GF-D8 (cell line): ENCODE measurements at regions not wholly inside any gene's neighbourhood (a gene's known extent, or its start where the extent isn't known, plus 50 kb on each side); places are given as distances from the start of the nearest gene placed in this dataset.
"Not testable (repeated sequence)": the region's sequence is repeated elsewhere in the genome, so short reads cannot be mapped to it uniquely, and the experiment has no call there.

Source experiments
- DNase-seq: peaks from one replicate; lab custom pipeline; 2025; lab: John Stamatoyannopoulos, UW

DNA sequence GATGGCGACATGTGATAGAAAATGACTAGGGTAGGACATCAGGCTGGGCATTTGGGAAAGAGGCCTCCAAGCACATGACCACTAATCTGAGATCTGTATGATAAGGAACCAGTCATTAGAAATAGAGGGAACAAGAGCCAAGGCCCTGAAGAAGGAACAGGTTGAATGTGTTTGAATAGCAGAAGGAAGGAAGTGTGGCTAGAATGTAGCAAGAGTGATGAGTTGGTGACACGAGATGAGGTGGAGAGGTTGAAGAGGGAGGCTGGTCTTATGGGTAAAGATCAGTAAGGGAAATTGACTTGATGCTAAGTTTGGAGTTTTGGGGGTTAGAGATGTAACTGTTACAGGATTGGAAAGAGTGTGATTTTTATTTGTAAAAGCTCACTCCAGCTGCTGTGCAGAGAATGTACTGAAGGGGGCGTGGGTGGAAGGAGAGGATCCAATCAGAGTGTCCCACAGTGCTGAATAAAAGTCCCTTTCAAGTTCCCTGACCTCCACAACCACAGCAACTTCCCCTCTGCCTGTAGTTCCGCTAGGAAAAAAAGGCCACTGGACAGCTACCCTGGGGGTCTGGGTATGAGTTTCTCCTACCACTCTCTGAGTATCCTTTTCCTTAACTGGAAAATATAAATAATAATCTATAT is 295.0 kb downstream of the OMA1 start:
- DNase-seq = peak; percentile 70

DNA sequence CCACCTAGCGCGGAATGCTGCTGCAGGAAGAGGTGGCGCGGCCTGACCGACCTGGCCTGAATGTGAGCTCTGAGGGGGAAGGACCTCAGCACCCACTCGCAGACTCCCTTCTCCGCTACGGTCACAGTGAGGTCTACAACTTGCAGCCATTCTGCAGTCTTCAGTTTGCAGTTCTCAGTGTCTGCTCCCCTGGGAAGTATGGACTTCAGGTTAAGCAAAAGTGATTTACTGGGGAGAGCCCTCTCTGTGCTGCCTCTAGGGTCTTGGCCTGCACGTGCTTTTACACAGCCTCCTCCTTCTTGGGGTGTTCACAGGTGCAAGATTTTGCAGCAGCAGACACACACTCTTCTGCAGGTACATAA is 296.0 kb downstream of the OMA1 start:
- DNase-seq = no peak

DNA sequence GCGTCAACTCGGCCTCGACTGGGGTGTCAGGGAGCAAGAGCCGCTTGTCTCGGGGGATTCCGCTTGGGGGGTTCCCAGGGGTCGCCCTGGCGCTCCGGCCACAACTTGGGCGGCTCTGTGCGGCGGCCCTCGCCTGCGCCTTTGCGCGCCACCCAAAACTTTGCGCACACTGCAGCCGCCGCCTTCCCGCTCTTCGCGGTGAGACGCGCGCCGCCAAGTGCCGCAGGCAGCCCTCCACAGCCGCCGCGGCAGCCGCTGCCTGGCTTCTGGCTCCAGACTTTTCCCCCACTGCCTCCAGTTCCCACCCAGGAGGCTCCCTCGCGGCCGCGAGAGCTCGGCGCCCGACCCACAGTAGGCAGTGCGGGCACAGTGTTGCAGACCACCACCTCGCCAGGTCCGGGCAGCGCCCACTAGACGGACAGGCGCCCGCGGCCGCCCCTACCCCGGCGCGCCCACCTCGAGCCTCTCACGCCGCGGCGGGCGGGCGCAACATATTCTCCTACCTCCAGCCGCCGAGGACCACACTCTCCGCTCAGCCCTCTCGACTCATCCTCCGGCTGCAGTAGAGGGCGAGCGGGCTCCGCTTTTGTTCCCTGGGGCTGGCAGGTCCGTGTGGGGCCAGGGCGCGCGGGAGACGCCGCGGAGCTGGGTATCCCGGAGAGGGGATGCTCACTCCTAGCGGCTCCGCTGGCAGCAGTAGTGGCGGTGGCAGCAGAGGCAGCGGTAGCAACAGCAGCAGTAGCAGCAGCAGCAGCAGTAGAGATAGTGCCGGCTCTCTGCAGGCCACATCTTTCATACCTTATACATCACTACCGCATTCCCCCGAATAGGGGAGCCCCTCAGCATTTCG is 296.6 kb downstream of the OMA1 start:
- no peak for DNase-seq

DNA sequence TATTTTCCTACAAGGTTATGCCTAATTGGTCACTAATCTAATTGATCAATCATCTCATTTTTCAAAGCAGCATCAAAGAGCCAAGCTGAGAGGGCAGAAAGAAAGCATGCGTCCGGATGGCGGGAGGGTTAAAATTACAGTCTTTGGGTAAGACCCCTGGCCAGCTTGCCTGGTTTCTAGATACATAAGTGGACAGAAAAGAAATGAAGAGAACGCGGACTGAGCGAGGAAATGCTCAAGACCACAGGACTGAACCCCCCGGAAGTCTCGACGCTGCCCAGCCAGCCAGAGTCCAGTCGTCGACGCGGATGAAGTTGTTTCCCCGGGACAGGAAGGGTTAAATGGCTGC is 297.2 kb downstream of the OMA1 start:
- no peak for DNase-seq

DNA sequence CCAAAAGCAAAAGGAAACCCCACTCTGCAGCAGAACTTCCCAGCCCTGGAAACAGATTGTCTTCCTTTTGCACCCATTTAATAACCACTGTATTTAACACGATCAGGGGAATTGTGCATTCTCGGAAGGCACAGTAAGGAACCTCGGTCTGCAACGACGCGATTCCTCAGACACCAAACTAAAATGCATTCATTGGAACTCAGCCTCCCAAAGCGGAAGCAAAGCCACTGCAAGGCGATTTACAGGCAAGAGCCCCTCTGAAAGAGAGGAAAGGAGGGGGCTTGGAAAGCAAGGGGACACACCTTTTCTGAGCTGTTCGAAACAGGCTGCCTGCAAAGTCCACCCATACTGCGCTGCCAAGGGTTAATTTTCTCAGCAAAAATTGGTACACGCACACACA is 297.7 kb downstream of the OMA1 start:
- no peak for DNase-seq

DNA sequence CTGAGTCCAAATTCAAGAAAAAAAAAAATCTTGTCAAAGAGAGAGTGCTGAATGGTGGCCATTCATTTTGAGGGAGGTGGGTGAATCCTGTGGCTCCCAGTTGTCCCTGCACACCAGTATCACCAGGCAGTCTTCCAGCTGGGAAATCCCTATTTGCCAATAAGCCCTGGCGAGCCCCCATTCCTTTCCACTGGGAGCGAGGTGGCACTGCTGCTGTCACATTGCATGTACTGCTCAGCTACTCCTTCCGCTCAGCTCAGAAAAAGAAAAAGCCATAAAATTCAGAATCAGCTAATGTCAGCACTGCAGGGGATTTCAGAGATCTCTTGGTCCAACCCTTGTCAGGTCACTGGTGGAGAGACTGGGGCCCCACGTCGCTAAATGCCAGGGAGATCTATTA is 298.5 kb downstream of the OMA1 start:
- DNase-seq = no peak

DNA sequence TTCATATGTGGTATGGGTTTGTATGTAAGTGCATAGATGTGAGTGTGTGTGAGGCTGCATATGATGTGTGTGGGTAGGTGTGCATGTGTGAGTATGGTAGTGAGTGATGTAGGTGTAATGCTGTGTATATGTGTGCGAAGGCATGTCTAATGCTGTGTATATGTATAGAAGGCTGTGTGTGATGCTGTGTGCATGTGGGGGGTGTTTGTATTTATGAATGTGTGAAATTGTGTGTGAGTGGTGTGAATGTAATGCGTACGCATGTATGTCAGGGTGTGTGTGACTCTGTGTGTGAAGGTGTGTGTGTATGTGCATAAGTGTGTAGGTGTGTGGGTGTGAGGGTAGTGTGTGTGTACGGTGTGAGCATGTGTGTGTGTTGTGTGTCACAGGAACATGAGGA is 300.0 kb downstream of the OMA1 start:
- no peak for DNase-seq

DNA sequence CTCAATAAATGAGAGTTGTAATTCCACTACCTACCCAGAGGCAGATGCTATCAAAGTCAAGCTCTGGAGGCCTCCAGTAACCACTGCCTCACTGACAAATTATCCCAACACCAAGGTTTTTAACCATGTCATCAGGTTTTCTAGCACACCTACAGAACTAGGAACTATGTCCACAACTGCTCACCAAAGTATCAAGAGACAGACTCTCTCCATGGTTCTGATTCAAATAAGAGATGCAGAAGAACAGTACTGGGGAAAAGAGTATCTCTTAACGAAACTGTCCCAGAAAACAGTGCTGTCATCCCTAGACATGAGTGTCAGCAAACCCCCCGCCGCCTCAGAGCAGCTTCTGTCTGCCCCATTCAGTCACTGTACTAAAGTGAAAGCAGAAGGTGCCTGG is 301.7 kb downstream of the OMA1 start:
- no peak for DNase-seq

DNA sequence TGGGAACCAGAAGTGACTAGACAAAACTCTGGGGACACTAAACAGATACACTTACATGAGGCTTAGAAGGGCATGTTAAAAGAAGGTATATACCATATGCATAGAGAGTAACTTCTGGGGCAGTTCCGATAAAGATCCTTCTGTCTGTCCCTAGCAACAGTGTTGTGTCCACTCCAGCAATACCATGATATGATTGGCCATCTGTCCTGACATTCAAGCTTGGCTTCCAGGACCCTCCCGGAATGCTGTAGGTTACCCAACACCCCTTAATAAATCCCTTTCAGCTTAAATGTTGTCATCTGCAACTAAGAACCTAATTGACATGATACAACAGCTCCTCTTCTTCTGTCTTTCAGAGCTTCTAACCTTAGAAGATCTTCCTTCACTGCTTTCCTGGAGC is 307.7 kb downstream of the OMA1 start:
- no peak for DNase-seq

DNA sequence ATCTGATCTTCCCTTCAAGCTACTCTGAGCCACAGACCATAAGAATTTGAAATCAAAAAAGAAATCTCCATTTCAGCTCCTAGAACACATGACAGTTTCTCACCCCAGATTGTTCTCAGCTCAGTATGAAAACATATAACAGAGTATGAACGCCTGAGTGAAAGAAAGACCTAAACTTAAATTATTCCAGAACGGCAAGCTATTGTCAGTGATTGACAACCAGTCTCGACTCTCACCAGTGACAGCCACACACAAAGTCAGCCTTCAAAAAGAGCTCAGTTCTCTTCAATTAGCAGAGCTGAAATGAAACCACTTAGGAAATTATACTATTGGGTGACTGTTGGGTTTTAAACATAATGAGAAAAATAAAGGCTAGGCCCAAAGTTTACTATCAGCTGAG is 312.8 kb downstream of the OMA1 start:
- no peak for DNase-seq

DNA sequence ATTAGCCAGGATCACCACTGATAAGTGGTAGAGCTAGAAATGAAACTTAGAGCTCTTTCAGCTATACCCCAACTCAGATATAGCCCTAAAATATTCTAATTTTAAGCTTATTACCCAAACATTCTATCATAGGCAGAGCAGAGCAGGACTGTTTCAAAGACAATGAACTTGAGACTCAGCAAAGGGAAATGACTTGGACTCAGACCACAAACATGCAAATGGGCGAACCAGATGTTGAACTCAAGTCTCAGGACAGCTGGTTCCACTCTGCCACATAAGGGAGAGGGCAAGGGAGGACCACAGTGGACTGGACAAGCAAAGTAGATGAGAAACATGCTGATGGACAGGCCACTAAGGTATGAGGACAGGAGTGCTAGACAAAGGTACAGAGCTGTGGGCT is 315.3 kb downstream of the OMA1 start:
- DNase-seq = no peak

DNA sequence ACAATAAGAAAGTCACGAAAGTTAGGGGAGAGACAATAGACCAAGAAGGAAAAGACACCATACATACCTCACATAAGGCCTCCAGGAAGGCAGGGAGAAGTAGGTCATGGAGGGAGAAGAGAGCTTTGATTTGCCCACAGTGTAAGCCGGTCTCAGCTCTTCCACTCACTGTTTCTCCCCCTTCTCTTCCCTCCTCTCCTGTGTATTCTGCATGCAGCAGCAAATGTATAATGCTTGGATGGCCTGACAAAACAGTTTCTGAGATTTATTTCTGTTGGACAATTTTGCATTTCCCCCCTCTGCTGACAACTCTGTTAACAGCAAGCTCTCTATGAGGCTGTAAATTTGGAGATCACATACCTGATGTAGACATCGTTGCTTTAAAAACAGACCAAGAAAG is 318.9 kb downstream of the OMA1 start:
- no peak for DNase-seq

DNA sequence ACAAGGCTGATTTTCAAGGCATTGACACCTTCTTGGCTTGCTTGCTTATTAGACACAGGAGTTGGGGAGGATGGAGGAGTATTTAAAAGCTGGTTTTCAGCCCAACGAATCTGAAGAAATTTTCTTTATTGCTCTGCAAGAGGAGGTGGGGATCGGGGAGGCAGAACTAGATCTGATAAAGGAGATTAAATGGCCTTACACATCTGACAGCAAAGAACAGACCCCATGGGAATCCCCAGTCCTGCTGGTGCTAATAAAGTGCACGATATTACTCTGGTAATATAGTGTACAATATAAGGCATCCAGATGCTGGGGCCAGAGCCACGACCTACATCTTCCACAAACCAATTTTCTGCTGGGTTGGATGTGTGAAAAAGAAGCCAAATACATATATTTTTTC is 323.0 kb downstream of the OMA1 start:
- no peak for DNase-seq

DNA sequence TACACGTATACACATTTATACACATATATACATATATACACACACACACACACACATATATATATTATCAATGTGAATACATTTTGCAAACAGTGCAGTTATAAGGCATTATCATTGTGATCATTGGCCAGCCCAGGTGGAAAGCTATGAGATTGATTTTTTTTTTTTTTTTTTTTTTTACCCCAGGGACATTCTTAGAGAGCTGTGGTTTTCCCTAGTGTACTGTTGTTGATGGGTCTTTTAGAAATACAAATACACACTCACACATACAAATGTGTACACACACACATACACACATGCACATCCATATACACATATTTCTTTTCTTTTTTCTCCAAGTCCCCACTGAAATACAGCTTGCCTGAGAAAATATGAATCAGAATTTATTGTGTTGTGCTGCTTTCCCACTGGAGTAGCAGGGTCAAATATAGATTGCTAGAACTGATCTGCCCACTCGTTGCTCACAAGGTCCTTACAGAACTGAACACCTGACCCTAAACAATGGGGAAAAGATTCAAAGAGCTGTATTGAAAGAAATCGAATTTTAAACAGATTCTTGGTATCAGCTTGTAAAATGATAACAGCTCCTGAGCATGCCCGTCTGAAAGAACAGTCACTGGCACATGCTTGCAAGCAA is 325.6 kb downstream of the OMA1 start:
- DNase-seq = no peak

DNA sequence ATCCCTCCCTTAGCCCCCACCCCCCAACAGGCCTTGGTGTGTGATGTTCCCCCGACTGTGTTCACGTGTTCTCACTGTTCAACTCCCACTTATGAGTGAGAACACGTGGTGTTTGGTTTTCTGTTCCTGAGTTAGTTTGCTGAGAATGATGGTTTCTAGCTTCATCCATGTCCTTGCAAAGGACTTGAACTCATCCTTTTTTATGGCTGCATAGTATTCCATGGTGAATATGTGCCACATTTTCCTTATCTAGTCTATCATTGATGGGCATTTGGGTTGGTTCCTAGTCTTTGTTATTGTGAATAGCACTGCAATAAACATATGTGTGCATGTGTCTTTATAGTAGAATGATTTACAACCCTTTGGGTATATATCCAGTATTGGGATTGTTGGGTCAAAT is 330.4 kb downstream of the OMA1 start:
- not testable (repeated sequence) for DNase-seq

DNA sequence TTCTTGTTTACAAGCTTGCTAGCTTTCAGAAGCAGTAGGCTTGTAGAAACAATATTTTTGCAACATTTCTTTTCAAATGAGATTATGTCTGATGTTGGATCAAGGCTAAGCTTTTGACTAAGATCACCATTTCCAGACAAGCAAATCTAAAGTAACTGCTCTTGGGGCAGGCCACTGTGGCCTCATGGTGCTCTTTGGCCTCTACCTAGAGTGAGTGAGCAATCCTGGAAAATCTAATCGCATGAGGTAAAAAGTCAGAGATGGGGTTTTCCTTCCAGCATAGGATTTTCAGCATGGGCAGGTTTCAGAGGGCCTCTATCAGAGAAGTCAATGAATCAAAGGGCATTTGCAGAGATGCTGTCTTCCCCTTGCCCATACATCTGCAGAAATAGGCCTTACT is 331.9 kb downstream of the OMA1 start:
- no peak for DNase-seq

DNA sequence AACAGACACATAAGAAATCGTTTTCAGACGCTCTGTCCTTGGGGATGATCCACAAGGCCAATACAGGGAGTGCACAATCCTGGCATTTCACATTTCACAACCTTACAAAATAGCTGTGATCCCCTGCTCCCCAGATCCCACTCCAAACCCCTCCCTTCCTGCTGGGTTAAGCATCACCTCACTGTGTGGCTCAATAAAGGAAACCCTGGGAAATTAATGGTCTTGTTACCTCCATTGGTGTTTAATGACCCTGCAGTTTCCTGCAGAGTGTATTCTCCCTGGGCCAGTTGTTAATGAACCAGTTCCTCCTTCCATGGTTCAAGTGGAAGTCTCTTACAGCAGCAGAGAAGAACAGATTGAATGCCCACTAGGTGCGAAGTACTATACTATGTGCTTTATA is 334.7 kb downstream of the OMA1 start:
- DNase-seq = no peak

DNA sequence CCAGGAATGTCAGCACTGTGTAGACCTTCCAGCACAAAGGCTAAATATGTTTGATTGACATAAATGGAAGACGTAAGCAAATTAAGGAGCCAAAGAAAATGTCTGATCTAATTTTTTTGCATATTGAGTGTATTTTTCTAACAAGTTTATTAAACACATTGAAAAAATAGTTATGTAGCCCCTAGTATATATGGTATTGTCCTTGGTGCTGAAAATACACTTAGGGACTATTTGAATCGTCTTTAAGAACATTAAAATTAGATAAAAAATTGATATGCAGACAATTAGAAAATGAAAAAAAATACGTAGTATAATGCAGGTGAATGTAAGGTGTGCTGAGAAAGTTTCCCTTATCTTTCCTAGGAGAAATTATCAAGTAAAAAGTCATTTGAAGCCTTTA is 337.0 kb downstream of the OMA1 start:
- no peak for DNase-seq

DNA sequence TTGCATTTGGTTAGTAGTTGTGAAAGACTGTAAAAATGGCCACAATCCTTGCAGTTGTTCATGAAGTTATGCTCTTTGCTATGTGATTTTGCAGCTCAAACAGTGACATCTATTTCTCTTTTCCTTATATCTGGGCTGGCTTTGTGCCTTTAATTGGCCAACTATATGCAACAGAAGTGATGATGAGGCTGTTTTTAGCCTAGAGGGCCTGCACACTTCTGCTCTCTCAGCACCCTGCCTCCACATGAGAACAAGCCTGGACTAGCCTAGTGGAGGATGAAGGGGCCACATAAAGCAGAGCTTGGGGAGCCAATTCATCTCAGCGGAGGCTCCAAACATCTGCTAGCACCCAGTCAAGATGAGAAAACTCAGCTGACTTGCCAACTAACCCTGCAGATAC is 339.8 kb downstream of the OMA1 start:
- DNase-seq = no peak

DNA sequence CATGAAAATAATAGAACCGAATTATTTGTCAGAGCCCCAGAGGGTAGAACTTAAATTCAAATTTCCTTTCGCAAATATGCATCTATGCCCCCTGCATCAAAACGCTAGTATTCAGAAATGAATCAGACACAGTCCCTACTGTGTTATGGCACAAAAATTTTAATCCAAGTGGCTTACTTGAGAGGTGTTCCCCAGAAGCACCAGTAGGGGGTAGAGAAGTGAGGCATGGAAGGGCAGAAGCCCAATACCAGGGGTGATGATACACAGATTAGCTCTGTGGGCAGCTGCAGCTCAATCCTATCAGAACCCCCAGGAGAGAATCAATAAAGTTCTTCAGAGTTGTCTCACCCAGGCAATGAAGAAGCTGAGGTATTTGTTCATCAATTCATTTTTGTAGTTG is 342.2 kb downstream of the OMA1 start:
- no peak for DNase-seq

DNA sequence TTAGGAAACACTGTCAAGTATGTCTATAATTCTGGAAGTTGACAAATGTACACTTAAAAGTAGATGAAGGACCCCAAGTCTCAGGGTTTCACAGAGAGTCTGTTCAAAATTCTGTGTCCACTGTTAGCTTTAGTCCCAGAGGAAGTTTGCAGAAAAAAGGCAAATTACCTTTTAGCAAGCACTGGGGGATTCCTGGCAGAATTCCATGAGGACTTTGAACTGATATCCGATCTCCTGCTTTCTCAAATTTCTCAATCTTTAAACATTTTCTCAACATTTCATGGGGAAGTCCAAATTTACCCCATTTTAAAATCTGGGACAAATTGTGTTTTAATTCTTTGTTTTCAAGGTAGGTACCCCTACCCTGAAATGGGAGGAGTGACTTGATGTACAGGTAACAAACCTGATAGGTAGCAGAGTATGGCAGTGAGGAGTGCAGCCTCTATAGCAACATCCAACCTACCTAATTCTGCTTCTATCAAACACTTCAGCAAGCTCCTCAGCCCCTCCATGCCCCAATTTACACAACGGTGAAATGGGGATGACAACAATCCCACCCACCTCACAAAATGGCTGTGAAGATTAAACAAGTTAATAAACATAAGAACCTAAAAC is 344.9 kb downstream of the OMA1 start:
- DNase-seq = no peak

DNA sequence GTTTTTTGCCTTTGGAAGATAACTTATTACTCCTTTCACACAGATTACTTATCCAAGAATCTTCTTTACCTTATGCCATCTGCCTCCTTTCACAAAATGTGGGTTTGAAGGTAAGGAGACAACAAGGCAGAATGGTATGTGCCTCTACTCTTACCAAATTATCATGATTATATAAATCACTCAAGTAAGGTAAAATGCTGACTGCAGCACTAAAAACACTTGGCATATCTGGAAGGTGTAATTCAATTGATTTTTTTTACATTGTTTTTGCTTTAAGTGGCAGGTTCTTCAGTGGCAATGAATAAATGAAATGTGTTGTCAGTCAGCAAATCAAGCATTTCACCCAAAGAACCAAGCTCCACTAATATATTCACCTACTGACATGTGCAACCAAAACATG is 346.1 kb downstream of the OMA1 start:
- no peak for DNase-seq

DNA sequence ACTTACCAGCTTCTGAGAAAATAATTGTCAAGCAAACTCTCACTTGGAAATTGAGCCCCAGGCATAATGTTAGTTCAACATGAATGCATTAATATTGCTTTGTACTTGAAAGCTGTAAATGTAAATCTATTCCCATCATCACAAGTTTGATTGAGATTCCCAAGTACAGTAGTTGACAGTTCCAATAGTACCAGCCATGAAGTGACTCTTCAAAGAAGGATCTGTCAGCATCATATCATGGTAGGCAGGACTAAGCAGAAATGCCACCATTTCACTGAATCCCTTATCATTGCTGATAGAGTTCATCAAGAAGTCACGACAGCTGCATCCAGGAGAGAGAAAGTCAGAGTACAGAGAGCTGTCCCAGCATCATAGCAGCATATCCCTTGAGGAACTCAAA is 348.7 kb downstream of the OMA1 start:
- no peak for DNase-seq
